GM19438 (cell line): ENCODE measurements at regions not wholly inside any gene's neighbourhood (a gene's known extent, or its start where the extent isn't known, plus 50 kb on each side); places are given as distances from the start of the nearest gene placed in this dataset.
"Not testable (repeated sequence)": the region's sequence is repeated elsewhere in the genome, so short reads cannot be mapped to it uniquely, and the experiment has no call there.

Source experiments
- ATAC-seq: cut with Tn5 transposase; IDR thresholded peaks from one replicate; pipeline ENCODE4 v1.9.1; 2021; ENCODE audit warnings: low read depth; ENCODE audit not compliant: unreplicated experiment

DNA sequence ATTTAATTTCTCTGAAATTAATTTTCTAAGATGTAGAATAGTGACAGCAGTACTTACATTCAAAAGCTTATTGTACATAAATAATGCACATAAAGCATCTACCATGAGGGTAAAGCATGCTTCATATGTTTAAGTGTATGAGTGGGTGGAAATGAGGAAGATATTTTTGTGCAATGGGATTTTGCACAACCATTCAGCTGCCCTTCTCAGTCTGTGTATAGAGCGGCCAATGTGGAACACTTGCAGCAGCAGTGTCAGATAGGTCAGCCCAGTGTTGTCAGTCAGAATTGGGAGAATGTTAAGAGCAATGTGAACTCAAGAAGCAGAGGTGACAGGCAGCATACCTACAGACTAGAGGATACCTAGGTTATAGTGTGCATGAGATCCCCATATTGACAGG lies 72.5 kb upstream of the ATP2B1 start:
- no peak for ATAC-seq

DNA sequence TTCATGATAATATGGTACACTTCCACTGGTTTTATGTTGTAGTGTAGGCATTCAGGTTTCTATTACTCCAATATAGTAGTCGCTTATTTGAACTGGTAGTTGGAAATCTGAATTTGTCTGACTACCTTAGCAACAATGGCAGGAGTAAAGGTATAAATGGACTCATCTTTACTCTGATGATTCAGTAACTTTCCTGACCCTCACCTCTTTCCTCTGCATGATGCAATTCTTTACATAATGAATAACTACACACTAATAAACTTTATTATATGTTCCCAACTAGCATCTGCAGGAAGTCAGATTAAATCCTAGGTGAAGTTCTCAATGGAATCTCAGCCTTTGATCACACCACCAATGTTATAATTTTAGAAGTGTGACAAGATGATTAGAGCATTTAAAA lies 70.5 kb upstream of the ATP2B1 start:
- ATAC-seq, result no peak

DNA sequence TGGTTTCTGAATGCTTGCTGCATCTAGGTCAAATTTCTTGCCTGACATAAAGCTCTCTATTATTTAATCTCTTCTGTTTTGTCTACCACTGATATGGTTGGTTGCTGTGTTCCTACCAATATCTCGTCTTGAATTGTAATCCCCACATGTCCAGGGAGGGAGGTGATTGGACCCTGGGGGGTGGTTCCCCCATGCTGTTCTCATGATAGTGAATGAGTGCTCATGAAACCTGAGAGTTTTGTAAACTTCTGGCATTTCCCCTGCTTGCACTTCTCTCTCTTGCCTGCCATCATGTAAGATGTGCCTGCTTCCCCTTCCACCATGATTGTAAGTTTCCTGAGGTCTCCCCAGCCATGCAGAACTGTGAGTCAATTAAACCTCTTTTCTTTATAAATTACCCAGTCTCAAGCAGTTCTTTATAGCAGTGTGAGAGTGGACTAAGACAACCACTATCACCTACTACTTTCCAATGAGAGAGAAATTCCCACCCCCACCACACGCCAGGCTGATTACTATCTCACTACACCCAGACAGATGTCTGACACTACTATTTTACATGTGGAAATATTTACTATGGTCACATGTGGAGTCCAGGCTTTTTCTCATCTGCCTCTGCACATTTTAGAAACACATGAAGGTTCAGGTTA lies 69.2 kb upstream of the ATP2B1 start:
- ATAC-seq, result no peak

DNA sequence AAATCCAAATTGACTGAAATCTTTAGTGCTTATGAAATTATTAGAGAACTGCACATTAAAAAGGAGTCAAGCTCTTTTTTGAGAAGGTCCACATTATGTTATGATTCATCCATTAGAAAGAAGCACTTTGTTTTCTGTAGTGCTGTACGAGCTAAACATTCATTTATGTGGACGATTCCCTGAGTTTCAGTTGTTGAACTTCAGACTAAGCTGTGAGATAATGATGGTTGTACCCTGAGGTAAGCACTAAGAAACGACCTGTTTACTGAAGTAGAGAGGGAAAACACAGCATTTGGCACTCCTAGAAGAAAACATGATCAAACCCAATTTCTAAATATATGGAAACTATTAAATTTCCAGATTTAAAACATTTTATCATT lies 67.3 kb upstream of the ATP2B1 start:
- ATAC-seq, result no peak

DNA sequence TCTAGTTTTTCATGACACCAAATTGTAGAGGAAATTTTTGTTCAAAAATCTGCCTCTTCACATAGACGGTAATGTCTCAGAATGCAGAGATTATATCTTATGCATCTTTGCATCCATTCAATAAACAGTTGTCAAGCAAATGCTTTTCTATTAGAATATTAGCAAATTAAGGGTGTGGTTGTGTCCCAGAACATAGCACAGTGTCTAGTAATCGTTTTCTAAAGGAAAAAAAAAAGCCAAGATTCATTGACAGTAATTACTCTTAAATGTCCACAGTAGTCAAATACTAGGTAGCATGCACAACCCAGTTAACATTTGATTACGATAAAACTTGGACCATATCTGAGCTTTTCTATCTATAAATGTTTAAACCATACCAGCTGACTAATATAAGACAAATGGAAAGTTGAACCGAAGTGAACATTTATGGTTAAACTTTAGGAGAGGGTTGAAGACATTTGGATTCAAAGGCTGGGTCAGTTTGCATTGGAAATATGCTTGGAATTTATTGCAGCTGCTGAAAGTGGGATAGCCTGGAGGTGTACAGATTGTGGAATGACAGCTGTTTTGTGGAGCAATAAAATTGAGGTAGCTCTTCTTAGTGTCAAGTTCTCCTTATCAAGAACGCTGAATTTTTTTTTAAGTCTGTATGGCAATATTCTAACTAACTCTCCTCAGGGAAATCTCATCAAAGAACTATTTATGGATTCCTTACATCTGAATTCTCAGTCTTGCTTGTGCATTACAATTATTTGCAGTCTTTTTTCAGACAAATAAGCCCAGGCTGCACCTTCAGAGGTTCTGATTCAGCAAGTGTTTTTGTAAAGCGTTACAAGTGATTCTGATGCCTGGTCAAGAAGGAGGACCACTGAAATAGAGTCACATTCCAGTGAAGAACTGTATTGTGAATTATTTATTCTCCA lies 66.7 kb upstream of the ATP2B1 start:
- ATAC-seq, result no peak

DNA sequence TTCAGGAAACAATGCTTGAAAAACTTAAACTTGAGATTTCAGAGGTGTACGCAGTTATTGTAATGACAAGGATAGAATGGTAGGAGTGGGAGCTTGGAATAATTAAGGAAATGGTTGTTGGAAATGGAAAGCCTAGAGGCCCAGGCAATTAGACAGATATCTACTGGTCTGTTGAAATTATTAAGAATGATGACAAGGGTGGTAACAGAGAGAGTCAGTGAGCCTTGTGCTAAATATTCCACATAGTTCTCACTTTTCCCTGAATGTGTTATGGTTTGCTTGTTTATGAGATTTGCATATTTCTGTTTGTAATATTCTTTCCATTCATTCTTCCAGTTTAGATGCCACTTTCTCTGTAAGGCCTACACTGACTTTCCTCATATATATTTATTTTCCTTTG lies 66.0 kb upstream of the ATP2B1 start:
- no peak for ATAC-seq

DNA sequence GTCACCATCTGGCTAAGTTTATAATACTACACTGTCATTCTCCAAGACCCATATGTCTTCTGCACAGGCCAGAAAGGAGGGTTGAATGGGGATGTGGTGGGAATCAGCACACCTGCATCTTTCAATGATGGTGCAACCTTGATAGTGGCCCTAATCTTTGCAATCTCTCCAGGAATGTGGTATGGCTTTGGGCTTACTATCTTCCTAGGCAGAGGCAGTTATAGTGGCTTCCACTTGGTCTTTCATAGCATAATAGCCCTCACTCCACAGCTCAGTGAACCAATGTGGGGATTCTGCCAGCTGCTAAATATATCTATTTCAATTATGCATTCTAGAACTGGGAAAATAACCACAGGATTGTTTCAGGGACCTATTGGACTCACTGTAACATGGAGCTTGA lies 61.8 kb upstream of the ATP2B1 start:
- ATAC-seq, result no peak

DNA sequence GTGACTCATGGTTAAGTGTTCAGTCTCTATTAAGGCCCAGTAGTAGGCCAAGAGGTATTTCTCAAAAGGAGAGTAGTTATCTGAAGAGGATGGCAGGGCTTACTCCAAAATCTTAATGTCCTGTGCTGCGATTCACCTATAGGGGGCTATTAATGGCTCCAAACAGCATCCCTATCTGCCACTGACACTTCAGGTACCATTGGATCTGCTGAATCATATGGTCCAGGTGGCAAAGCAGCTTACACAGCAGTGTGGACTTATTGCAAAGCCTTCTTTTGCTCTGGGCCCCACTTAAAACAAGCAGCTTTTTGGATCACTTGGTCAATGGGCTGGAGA lies 60.8 kb upstream of the ATP2B1 start:
- no peak for ATAC-seq

DNA sequence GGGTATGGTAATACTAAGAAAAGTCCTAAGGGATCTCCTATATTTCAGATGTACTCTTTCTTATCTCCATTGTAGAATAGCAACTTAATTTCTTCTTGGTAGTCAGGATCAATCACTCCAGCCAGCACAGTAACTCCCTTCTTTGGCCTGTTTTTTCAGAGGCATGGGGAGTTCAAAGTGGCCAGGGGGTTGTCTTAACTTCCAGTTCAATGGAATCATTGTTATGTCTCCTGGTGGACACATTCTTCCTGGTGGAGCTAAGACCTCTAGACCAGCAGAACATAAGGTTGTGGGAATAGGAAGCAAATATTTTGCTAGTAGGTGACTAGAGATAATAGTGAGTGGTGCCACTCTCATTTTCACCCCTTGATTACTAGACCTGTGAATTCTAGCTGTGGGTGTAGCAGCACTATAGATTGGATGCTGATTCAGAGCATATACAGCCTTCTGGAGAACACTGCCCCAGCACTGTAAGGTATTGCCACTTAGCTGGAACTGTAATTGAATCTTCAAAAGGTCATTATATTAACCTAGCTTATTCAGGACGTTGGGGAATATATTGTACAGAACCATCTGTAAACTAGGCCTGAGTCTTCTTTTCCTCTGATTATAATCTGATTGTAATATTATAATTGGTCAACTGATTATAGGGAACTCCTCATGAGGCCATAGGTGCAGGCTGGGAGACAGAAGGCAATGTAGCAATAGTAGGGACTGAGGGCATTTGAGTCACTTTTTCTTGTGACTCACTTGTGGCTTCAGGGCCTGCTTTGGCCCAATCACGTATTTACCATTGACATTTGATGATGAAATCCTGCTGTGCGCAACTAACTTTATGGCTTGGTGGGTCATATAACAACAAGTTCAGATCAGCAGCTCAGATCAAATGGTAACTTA lies 60.2 kb upstream of the ATP2B1 start:
- ATAC-seq, result no peak

DNA sequence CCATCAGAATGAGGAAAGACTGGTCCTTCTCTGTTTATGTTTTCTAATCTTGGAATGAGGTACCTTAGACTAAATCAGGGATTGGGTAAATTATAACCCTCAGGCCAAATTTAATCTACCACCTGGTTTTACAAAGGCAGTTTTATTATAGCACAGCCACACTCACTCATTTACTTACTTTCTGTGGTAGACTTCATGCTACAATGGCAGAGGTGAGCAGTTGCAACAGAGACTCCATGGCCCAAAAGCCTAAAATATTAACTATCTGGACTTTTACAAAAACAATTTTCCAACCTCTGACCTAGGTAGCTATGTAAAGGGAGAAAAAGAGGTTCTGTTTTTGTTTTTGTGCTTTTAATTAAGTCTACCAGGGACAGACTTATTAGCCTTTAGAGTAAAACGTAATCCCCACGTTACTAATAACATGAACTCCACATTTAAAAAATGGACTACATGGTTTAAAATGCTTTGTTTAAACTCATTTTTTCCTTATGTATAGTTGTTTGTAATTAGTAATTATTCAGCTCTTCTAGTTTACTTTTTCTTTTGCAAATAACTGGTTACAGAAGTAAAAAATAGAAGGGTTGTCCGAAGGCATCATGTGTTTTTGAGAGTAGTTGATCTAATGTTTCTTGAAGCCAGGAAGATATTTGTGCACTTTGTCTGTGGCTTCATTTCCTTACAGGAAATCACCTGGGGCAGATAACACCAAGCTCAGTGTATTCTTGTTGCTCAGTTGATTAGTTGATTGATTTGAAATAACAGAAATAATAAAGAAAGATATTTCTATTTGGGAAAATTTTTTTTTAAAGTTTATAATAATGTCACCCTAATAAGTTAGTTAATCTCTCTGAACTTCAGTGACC lies 57.6 kb upstream of the ATP2B1 start:
- peak; percentile 75 for ATAC-seq

DNA sequence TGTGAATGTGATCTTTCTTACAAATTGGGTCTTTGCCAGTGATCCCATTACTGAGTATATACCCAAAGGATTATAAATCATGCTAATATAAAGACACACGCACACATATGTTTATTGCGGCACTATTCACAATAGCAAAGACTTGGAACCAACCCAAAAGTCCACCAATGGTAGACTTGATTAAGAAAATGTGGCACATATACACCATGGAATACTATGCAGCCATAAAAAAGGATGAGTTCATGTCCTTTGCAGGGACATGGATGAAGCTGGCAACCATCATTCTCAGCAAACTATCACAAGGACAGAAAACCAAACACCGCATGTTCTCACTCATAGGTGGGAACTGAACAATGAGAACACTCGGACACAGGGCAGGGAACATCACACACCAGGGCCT lies 55.5 kb upstream of the ATP2B1 start:
- ATAC-seq, result not testable (repeated sequence)

DNA sequence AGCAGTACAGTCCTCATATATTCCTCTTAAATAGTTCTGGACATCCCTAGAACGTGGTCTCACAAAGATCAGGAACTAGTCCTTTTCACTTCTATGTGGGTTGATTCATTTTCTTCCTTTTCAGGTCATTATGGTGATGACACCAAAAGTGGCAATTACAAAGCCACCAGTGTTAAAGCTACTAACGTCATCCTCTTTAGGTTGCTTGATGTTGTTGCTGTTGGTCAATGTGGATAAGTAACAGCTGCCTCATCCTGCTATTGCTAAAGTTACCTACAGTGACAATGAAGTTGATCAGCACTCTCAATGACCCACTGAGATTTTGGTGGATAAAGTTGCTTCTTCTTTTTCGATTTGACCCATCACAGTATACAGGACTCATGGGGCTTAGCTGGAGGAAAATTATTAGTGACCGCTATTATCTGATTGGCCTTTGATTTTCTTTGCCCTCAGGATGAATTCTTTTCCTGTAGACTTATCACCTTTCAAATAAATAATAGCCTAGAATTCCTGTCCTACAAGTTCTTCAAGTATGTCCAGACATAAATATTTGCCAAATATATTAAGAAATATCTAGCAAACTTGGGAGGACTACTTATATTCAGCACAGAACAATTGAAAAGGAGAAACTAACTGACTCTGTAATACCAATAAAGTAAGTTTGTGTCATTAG lies 54.0 kb upstream of the ATP2B1 start:
- ATAC-seq, result no peak

DNA sequence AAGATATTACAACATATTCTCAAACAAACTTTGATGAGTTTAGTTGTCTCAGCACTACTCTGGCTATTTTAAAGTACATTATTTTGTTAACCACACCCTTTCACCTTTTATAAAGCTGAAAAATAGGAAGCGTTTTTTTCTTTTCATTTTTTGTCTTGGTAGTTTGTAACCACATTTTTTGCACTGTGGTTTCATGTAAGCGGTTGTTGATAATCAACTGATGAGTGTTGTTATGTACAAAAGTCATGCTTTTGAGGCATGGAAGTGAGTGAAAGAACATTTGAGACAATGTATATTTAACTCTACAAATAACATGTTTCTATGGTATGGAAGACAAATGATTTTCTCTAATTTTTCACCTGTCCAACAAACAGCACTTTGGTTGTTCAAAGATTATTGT lies 52.1 kb upstream of the ATP2B1 start:
- ATAC-seq, result no peak
